ENCODE measurements at regions not wholly inside any gene's neighbourhood (a gene's known extent, or its start where the extent isn't known, plus 50 kb on each side); places are given as distances from the start of the nearest gene placed in this dataset.

DNA sequence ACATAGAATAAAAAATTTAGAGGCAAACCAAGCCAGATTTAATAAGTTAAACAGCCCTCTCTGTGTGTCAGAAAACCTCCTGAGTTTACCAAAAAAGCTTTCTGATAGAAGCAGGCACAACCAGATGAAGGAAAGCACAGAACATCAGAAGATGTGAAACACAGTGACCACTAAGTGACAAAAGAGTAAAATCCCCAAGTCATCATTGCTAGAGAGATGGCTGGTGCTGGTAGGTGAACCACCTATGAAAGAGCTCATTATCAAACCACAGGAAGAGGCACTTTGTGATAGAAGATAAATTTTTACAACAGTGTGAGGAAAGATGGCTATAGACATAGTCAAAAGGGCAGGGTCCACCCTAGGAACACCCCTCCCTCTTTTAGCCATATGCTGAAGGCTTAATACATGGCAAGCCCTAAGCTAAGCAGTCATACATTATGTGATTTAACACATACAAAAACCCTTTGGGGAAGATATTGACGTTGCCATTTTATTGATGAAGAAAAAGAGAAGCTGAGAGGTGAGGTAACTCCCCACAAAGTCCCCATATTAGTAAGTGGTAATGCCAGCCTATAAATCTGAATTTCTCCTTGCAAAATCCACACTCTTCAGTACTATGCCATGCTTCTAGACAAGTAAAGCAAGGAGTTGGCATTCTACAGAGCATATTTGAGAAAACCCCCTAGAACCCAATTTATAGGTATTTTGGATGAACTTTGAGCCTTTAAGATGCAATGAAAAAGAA, 449.9 kb downstream of the LRIG3 start:
- no peak overlapping the region for H3K4me3 ChIP-seq (replicated peaks; ENCODE audit: low read depth, low read length)
- H3K36me3 ChIP-seq (ENCODE audit: control insufficient read depth, insufficient read depth, low read length), result no peaks in the 10 kb centered on the region
- DNase-seq (ENCODE audit: extremely low read depth, insufficient read length), result no peak
- no peaks in the 10 kb centered on the region for H3K27me3 ChIP-seq (replicated peaks; ENCODE audit: control insufficient read depth, insufficient read depth, low read length)
- TF ChIP-seq, protein P1, sequence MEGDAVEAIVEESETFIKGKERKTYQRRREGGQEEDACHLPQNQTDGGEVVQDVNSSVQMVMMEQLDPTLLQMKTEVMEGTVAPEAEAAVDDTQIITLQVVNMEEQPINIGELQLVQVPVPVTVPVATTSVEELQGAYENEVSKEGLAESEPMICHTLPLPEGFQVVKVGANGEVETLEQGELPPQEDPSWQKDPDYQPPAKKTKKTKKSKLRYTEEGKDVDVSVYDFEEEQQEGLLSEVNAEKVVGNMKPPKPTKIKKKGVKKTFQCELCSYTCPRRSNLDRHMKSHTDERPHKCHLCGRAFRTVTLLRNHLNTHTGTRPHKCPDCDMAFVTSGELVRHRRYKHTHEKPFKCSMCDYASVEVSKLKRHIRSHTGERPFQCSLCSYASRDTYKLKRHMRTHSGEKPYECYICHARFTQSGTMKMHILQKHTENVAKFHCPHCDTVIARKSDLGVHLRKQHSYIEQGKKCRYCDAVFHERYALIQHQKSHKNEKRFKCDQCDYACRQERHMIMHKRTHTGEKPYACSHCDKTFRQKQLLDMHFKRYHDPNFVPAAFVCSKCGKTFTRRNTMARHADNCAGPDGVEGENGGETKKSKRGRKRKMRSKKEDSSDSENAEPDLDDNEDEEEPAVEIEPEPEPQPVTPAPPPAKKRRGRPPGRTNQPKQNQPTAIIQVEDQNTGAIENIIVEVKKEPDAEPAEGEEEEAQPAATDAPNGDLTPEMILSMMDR (IDR thresholded peaks at IDR 0.05; ENCODE audit: insufficient read depth, low read length, poor library complexity, severe bottlenecking), result no peak

DNA sequence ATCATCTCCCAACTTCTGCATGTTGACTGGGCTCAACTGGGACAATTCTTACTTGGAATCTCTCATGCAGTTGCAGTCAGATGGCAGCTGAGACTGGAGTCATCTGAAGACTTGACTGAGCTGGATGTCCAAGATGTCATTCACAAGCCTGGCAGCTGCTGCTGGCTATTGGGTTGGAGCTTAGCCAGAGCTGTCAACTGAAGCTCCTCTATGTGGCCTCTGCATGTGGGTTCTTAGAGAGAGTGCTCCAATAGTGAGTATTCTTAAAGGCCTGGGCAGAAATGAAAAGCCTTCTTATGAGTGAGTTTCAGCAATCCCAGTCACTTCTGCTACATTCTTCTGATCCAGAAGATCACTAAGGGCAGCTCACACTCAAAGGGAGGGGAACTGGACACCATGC, 440.9 kb downstream of the LRIG3 start:
- TF ChIP-seq, protein P1 (IDR thresholded peaks at IDR 0.05; ENCODE audit: insufficient read depth, low read length, poor library complexity, severe bottlenecking), result no peak
- no peaks in the 10 kb centered on the region for H3K27me3 ChIP-seq (replicated peaks; ENCODE audit: control insufficient read depth, insufficient read depth, low read length)
- no peaks in the 10 kb centered on the region for H3K36me3 ChIP-seq (ENCODE audit: control insufficient read depth, insufficient read depth, low read length)
- H3K4me3 ChIP-seq (replicated peaks; ENCODE audit: low read depth, low read length), result no peak overlapping the region
- DNase-seq (ENCODE audit: extremely low read depth, insufficient read length), result no peak

DNA sequence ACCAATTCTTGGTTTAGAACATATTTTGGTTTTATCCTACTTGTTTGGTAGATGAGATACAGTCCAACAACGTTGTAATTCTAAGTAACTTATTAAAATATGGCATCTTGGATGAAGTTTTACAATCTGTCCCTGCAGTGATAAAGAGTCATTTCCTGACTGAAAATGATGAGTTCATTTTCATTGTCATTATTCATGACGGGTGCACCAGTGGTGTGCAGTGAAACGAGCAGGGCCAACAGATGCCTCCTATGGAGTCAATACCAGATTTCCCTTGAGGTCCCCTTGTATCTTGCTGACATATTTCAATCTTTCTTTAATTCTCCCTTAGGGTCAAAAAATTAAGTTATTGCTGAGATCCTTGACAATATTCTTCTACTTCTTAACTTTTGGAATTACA, 438.5 kb downstream of the LRIG3 start:
- TF ChIP-seq, protein P1 (IDR thresholded peaks at IDR 0.05; ENCODE audit: insufficient read depth, low read length, poor library complexity, severe bottlenecking), result no peak
- H3K4me3 ChIP-seq (replicated peaks; ENCODE audit: low read depth, low read length), result no peak overlapping the region
- no peak for DNase-seq (ENCODE audit: extremely low read depth, insufficient read length)
- no peaks in the 10 kb centered on the region for H3K27me3 ChIP-seq (replicated peaks; ENCODE audit: control insufficient read depth, insufficient read depth, low read length)
- no peaks in the 10 kb centered on the region for H3K36me3 ChIP-seq (ENCODE audit: control insufficient read depth, insufficient read depth, low read length)

DNA sequence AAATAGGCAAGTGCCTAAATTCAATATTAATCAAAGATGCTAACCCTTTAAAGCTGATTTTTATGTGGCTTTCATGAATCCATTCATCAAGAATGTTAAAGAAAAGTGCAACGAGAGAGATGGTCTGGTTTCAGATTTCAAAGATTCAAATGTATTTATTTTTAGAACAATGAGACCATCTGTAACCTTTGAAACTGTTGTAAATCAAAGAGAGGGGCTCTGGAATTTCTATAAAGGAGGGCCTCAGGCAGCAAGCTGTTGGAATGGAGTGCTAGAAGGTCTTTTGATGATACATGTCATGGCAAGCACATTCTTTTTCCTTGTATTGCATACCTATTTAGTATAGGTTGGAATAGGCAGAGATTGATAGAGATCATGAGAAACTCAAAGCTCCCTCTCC, 433.0 kb downstream of the LRIG3 start:
- H3K27me3 ChIP-seq (replicated peaks; ENCODE audit: control insufficient read depth, insufficient read depth, low read length), result no peaks in the 10 kb centered on the region
- H3K4me3 ChIP-seq (replicated peaks; ENCODE audit: low read depth, low read length), result no peak overlapping the region
- TF ChIP-seq, protein P1 (IDR thresholded peaks at IDR 0.05; ENCODE audit: insufficient read depth, low read length, poor library complexity, severe bottlenecking), result no peak
- H3K36me3 ChIP-seq (ENCODE audit: control insufficient read depth, insufficient read depth, low read length), result no peaks in the 10 kb centered on the region
- no peak for DNase-seq (ENCODE audit: extremely low read depth, insufficient read length)

DNA sequence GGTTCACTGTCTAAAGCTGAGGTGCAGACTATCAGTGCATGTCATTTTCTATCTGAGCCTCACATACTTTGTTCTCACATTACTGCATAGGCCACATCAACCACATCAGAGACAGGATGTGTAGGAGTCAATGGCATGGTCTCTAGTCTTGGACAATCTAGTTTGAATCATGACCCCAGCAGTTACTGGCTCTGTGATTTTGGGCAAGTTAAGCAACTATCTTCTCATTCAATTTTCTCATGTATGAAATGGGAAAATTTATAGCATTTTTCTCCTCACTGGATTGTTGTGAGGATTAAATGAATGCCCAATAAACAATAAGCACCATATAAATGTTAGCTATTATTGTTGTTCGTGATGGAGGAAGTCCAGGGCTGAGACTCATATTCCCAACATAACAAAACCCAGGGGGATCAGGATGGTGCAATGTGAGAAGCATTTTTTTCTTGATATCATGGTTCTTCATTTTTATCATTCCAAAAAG, 432.6 kb downstream of the LRIG3 start:
- H3K36me3 ChIP-seq (ENCODE audit: control insufficient read depth, insufficient read depth, low read length), result no peaks in the 10 kb centered on the region
- no peak overlapping the region for H3K4me3 ChIP-seq (replicated peaks; ENCODE audit: low read depth, low read length)
- no peaks in the 10 kb centered on the region for H3K27me3 ChIP-seq (replicated peaks; ENCODE audit: control insufficient read depth, insufficient read depth, low read length)
- no peak for DNase-seq (ENCODE audit: extremely low read depth, insufficient read length)
- TF ChIP-seq, protein P1 (IDR thresholded peaks at IDR 0.05; ENCODE audit: insufficient read depth, low read length, poor library complexity, severe bottlenecking), result no peak

Data from GM06990 (cell line).